Ascending aorta (tissue), 2 donors: ENCODE measurements at regions not wholly inside any gene's neighbourhood (a gene's known extent, or its start where the extent isn't known, plus 50 kb on each side); places are given as distances from the start of the nearest gene placed in this dataset.
A peak's percentile ranks its signal among the peaks of the same experiment; 100 is the strongest.

ENCODE experiments used
- DNase-seq, 2 donors: peaks; one replicate each; pipeline ENCODE4 v3.0.0-alpha.2; 2019; ENCODE audit warnings: low spot score in 2 of 2
- H3K27ac ChIP-seq, 2 donors: fragments of 200-600 bp; sonication (generic); one replicate each; pipeline ENCODE4 v1.5.1; 2016 to 2017; ENCODE audit warnings: mild to moderate bottlenecking in 1 of 2
- H3K27me3 ChIP-seq: fragments of 200-600 bp; sonication (generic); one replicate; pipeline ENCODE4 v1.5.1; 2017
- H3K36me3 ChIP-seq, 2 donors: fragments of 200-600 bp; sonication (generic); one replicate each; pipeline ENCODE4 v1.5.1; 2016
- H3K4me1 ChIP-seq, 2 donors: fragments of 200-600 bp; sonication (generic); one replicate each; pipeline ENCODE4 v1.5.1; 2016 to 2017; ENCODE audit warnings: mild to moderate bottlenecking in 1 of 2
- H3K4me3 ChIP-seq, 2 donors: fragments of 200-600 bp; sonication (generic); one replicate each; pipeline ENCODE4 v1.5.1; 2016 to 2017; ENCODE audit warnings: mild to moderate bottlenecking in 1 of 2
- H3K9me3 ChIP-seq, 2 donors: fragments of 200-600 bp; sonication (generic); one replicate each; pipeline ENCODE4 v1.5.1; 2016
- intact Hi-C: fragments of 100-400 bp; cut with DNase I; formaldehyde crosslinking; loops from one replicate; pipeline ENCODE4 v1.15.1; 2023
- TF ChIP-seq, protein P1 (sequence below), 3 experiments: fragments of 200-600 bp in 2 of 3; fragments of 450-650 bp in 1 of 3; sonication (generic) in 2 of 3; IDR thresholded peaks; one replicate each; pipeline ENCODE4 v1.5.1; 2016 to 2019; ENCODE audit warnings: antibody characterized with exemption in 3 of 3, mild to moderate bottlenecking in 1 of 3, moderate library complexity in 1 of 3

DNA sequence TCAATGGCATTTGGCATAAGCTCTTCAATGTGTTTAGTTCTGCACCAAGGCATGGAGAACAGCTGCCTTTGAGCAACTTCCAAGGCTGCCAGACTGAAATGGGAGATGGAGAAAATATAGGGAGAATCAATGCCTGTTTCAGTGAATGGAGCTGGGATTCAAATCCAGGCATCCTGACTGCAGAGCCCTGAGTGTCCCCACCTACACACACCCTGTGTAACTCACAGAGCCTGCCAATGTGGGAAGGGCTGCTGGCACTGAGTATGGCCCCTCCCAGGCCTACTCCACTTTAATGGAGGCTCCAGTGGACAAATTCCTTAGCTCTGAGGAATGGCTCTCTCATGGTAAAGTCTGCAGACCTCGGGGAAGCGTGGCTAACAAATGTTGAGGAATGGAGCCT lies 145.6 kb upstream of the TNR start:
- no peaks in the 10 kb centered on the region for H3K9me3 ChIP-seq
- no peaks in the 10 kb centered on the region for H3K27me3 ChIP-seq
- TF ChIP-seq, protein P1, sequence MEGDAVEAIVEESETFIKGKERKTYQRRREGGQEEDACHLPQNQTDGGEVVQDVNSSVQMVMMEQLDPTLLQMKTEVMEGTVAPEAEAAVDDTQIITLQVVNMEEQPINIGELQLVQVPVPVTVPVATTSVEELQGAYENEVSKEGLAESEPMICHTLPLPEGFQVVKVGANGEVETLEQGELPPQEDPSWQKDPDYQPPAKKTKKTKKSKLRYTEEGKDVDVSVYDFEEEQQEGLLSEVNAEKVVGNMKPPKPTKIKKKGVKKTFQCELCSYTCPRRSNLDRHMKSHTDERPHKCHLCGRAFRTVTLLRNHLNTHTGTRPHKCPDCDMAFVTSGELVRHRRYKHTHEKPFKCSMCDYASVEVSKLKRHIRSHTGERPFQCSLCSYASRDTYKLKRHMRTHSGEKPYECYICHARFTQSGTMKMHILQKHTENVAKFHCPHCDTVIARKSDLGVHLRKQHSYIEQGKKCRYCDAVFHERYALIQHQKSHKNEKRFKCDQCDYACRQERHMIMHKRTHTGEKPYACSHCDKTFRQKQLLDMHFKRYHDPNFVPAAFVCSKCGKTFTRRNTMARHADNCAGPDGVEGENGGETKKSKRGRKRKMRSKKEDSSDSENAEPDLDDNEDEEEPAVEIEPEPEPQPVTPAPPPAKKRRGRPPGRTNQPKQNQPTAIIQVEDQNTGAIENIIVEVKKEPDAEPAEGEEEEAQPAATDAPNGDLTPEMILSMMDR (IDR thresholded peaks at IDR 0.05), result no peak
- H3K4me3 ChIP-seq, result no peak overlapping the region
- DNase-seq, result no peak
- peaks cover 7 to 20% of the 10 kb centered on the region in 2 donors for H3K4me1 ChIP-seq
- no peak overlapping the region for H3K27ac ChIP-seq
- H3K36me3 ChIP-seq, result no peaks in the 10 kb centered on the region
- intact Hi-C loops, result loop anchor here (1.0 to 10.0 kb wide), 3 partner anchors 408 to 864 kb away; partner anchors contain the start of gene MRPS14

DNA sequence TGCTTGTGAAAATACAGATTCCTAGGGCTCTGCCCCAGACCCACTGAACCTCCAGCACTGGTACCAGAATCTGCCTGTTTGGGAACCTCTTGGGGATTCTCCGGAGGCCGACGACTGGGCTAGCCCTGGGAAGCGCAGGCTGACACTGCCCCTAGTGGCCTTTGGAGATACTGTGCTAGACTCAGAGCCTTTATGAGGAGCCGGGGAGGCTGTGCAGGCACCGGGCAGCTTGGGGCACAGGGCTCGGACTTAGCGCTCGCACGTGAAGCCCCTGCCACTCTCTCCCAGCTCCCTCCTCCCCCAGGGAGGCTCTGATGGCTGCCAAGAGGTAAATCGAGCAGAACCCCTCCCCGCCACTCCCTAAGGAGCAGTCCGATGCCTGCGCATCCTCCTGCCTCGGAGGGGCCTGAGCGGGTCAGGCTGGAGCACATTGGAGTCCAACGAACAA lies 144.6 kb upstream of the TNR start:
- intact Hi-C loops, result loop anchor here (1.0 to 10.0 kb wide), 3 partner anchors 407 to 863 kb away; partner anchors contain the start of gene MRPS14

DNA sequence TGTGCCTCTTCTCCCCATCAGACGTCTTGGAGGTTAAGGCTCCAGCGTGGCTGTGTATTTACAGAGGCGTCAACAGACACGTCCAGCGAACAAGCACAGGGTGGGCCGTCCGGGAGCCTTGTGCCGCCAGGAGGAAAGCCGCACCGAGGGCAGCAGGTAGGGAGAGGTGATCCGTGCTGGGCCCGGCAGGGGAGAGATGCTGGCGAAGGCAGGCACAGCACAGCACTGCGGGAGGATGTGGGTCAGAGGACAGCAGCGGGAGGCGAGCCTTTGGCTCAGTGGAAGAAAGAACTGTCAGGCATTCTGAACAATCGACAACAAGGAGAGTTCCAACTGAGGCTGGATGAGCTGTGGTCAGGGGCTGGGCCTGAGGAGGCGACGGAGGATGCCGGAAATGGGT lies 144.1 kb upstream of the TNR start:
- intact Hi-C loops, result loop anchor here (10.0 kb wide), 2 partner anchors 513 to 863 kb away; partner anchors contain the start of gene MRPS14
- Histone ChIP-seq H3K36me3 (no peaks in the 10 kb centered on the region), H3K27ac (peak overlapping the region; percentile 89 to 91), H3K4me1 (peaks cover 7 to 27% of the 10 kb centered on the region in 2 donors), H3K27me3 (no peaks in the 10 kb centered on the region), H3K9me3 (no peaks in the 10 kb centered on the region), H3K4me3 (no peak overlapping the region)
- no peak for DNase-seq
- TF ChIP-seq, protein P1 (IDR thresholded peaks at IDR 0.05), result no peak

More for the DNA sequence above, 144.6 kb upstream of the TNR start:
- no peaks in the 10 kb centered on the region for H3K27me3 ChIP-seq
- no peak overlapping the region for H3K4me3 ChIP-seq
- peaks cover 7 to 24% of the 10 kb centered on the region in 2 donors for H3K4me1 ChIP-seq
- no peaks in the 10 kb centered on the region for H3K36me3 ChIP-seq
- peak in 1 of 2 donors; percentile 78 for DNase-seq
- peak overlapping the region in 1 of 2 donors; percentile 89 for H3K27ac ChIP-seq
- no peaks in the 10 kb centered on the region for H3K9me3 ChIP-seq
- TF ChIP-seq, protein P1 (IDR thresholded peaks at IDR 0.05), result peak; percentile 65 to 91 (median 89)

DNA sequence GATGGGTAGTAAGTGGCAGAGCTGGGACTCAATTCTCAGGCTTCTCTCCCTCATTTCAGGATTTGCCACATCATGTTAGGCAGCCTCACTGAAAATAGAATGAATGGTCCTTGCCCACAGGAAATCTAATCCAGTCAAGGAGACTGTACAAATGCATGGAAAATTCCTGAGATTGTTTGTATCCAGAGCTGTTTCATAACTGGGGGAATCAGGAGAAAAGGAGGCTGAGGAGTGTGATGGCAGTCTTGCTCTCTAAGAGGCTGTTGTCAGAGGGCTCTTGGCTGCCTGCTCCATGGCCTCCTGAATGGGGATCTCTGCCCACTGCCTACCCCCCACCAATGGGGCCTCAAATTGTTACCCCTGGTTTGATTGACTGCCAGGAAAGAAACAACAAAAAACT lies 141.9 kb upstream of the TNR start:
- Histone ChIP-seq H3K36me3 (no peaks in the 10 kb centered on the region), H3K9me3 (no peaks in the 10 kb centered on the region), H3K4me3 (no peak overlapping the region), H3K27ac (peak overlapping the region; percentile 89 to 91), H3K27me3 (no peaks in the 10 kb centered on the region), H3K4me1 (peaks cover 7 to 39% of the 10 kb centered on the region in 2 donors)
- no peak for DNase-seq
- TF ChIP-seq, protein P1 (IDR thresholded peaks at IDR 0.05), result no peak
- intact Hi-C loops, result loop anchor here (2.0 to 10.0 kb wide), 3 partner anchors 67 to 861 kb away; partner anchors contain the start of gene MRPS14

DNA sequence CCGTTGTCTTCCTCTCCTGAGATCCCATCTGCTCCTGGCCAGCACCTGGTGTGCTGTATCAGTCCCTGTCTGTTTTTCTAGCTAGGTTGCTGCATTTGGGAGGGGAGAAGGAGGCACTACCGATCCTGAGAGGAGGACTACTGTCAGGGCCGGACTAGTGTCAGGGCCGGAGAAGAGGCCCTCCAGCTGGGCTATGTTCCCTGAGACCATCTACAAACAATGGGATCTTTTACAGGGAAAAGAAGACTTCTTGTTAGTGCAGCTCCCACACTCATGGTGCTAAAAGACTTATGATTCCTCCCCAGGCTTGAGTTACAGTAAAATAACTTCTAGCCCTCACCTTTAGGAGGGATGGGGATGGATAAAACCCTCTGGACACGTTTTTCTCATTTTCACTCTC lies 141.0 kb upstream of the TNR start:
- Histone ChIP-seq H3K36me3 (no peaks in the 10 kb centered on the region), H3K27me3 (no peaks in the 10 kb centered on the region), H3K9me3 (no peaks in the 10 kb centered on the region), H3K4me1 (peaks cover 7 to 45% of the 10 kb centered on the region in 2 donors), H3K27ac (peak overlapping the region; percentile 89 to 91), H3K4me3 (no peak overlapping the region)
- TF ChIP-seq, protein P1 (IDR thresholded peaks at IDR 0.05), result no peak
- DNase-seq, result no peak
- intact Hi-C loops, result loop anchor here (2.0 to 10.0 kb wide), 3 partner anchors 66 to 860 kb away; partner anchors contain the start of gene MRPS14
